Caco-2 (cell line): ENCODE measurements at regions not wholly inside any gene's neighbourhood (a gene's known extent, or its start where the extent isn't known, plus 50 kb on each side); places are given as distances from the start of the nearest gene placed in this dataset.

ENCODE experiments used
- BruUV-seq: library from RNA; stranded (reverse); fragments of 400-500 nt; replicated peaks from 2 replicates; lab custom pipeline; 2021; lab: Mats Ljungman, UMichigan
- CTCF ChIA-PET: fragments of 300-600 bp; sonication (Branson Sonifier 250); formaldehyde crosslinking; loops from one replicate; lab custom pipeline; 2022; ENCODE audit warnings: antibody characterized with exemption; lab: Charles Lee
- POLR2A ChIA-PET: fragments of 300-600 bp; sonication (Branson Sonifier 250); formaldehyde crosslinking; loops from one replicate; lab custom pipeline; 2022; ENCODE audit warnings: antibody characterized with exemption; lab: Charles Lee
- DNase-seq, 2 experiments: peaks; one replicate each; pipeline versions ENCODE4 v3.0.0 to v3.0.0-alpha.2; 2020 to 2022
- H3K27me3 ChIP-seq: replicated peaks from 2 replicates; pipeline ENCODE4 v1.6.0; 2011; ENCODE audit warnings: low read length; ENCODE audit not compliant: control insufficient read depth, insufficient read depth
- H3K36me3 ChIP-seq: 2 replicates; pipeline ENCODE4 v1.5.1; 2011; ENCODE audit warnings: low read length; ENCODE audit not compliant: control insufficient read depth, insufficient read depth
- H3K4me1 ChIP-seq: fragments of 250-450 bp; sonication (Bioruptor Pico); 2 replicates; pipeline ENCODE4 v1.5.1; 2020; ENCODE audit warnings: mild to moderate bottlenecking
- H3K4me3 ChIP-seq: 2 replicates; pipeline ENCODE4 v1.5.1; 2011; ENCODE audit warnings: low read depth, mild to moderate bottlenecking, control low read depth, low read length
- H3K9me3 ChIP-seq: fragments of 250-450 bp; sonication (Bioruptor Pico); 2 replicates; pipeline ENCODE4 v1.5.1; 2020; ENCODE audit warnings: mild to moderate bottlenecking, moderate library complexity
- H3K27ac Mint-ChIP-seq: one replicate; pipeline ENCODE4 v1.8.0; 2022; ENCODE audit warnings: mixed read lengths; ENCODE audit not compliant: unreplicated experiment
- H3K27me3 Mint-ChIP-seq: one replicate; pipeline ENCODE4 v1.8.0; 2022; ENCODE audit warnings: mixed read lengths; ENCODE audit not compliant: insufficient read depth, unreplicated experiment
- H3K36me3 Mint-ChIP-seq: one replicate; pipeline ENCODE4 v1.8.0; 2022; ENCODE audit warnings: mild to moderate bottlenecking, mixed read lengths; ENCODE audit not compliant: insufficient read depth, unreplicated experiment
- H3K4me1 Mint-ChIP-seq: one replicate; pipeline ENCODE4 v1.8.0; 2022; ENCODE audit warnings: low read depth, mixed read lengths; ENCODE audit not compliant: unreplicated experiment
- H3K4me3 Mint-ChIP-seq: one replicate; pipeline ENCODE4 v1.8.0; 2022; ENCODE audit warnings: mild to moderate bottlenecking, moderate library complexity, mixed read lengths; ENCODE audit not compliant: unreplicated experiment
- H3K9me3 Mint-ChIP-seq: one replicate; pipeline ENCODE4 v1.8.0; 2022; ENCODE audit warnings: mixed read lengths; ENCODE audit not compliant: unreplicated experiment
- intact Hi-C: fragments of 100-400 bp; cut with micrococcal nuclease; formaldehyde crosslinking; loops from one replicate; pipeline ENCODE4 v1.10.0; 2022; ENCODE audit not compliant: unreplicated experiment
- TF ChIP-seq, protein P1 (sequence below), 2 experiments: fragments of 200-600 bp in 1 of 2; IDR thresholded peaks; 1 replicate in 1 of 2; 2 replicates in 1 of 2; pipeline versions ENCODE4 v1.5.1 to v1.8.0; 2011 to 2022; ENCODE audit warnings: antibody characterized with exemption in 1 of 2, control low read depth in 1 of 2, inconsistent platforms in 1 of 2, low read depth in 1 of 2, low read length in 1 of 2, mild to moderate bottlenecking in 1 of 2, moderate library complexity in 1 of 2; ENCODE audit not compliant: insufficient read depth in 1 of 2, severe bottlenecking in 1 of 2, unreplicated experiment in 1 of 2

DNA sequence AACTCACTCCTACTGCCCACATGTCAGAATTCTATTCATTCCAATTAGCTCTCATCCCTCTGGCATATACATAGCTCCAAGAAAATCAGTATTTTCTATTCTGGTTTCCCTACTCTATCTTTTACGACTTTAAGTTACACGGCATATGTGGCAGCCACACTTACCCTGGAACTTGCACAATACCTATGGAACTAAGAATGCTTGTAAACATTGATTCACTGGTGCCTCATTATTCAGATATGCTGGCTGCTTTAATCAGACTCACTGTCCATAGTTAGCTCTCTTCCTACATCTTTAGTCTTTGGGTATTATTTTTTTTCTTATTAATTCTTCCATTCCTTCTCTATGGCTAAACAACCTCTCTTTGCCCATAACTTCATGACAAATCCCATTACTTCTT lies 1519.9 kb upstream of the ACVR2A start:
- no peaks in the 10 kb centered on the region for H3K4me1 Mint-ChIP-seq
- H3K4me3 Mint-ChIP-seq: no peak overlapping the region

DNA sequence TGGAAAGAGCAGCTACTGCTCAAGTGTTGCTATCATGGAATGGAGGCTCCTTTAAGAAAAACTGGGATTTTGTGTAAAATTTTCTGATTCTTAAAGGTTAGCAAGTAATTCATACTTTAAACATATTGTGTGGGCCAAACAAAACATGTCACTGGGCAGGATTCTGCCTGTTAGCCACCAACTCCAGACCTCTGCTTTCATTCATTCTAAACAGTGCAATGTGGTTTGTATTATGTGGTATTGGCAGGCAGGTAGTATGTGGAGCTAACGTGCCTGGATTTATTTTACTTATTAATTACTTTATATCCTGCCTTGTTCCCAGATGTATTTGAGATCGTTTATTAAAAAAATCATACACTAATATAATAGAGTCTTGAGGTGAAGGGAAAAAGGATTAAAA lies 1521.3 kb upstream of the ACVR2A start:
- Mint-ChIP-seq H3K27ac (no peak overlapping the region), H3K27me3 (peaks cover 5% of the 10 kb centered on the region), H3K4me1 (no peaks in the 10 kb centered on the region), H3K4me3 (no peak overlapping the region), H3K36me3 (no peaks in the 10 kb centered on the region), H3K9me3 (no peaks in the 10 kb centered on the region)
- Histone ChIP-seq H3K9me3 (no peaks in the 10 kb centered on the region), H3K27me3 (no peaks in the 10 kb centered on the region), H3K36me3 (no peaks in the 10 kb centered on the region), H3K4me1 (no peaks in the 10 kb centered on the region), H3K4me3 (no peak overlapping the region)
- TF ChIP-seq, protein P1, sequence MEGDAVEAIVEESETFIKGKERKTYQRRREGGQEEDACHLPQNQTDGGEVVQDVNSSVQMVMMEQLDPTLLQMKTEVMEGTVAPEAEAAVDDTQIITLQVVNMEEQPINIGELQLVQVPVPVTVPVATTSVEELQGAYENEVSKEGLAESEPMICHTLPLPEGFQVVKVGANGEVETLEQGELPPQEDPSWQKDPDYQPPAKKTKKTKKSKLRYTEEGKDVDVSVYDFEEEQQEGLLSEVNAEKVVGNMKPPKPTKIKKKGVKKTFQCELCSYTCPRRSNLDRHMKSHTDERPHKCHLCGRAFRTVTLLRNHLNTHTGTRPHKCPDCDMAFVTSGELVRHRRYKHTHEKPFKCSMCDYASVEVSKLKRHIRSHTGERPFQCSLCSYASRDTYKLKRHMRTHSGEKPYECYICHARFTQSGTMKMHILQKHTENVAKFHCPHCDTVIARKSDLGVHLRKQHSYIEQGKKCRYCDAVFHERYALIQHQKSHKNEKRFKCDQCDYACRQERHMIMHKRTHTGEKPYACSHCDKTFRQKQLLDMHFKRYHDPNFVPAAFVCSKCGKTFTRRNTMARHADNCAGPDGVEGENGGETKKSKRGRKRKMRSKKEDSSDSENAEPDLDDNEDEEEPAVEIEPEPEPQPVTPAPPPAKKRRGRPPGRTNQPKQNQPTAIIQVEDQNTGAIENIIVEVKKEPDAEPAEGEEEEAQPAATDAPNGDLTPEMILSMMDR (IDR thresholded peaks at IDR 0.05; ENCODE audit: insufficient read depth in 1 of 2, low read depth in 1 of 2, low read length in 1 of 2, severe bottlenecking in 1 of 2, unreplicated experiment in 1 of 2): no peak
- DNase-seq: no peak
- BruUV-seq: no TSS peak
- ChIA-PET POLR2A (no interaction called here), CTCF (no interaction called here)
- intact Hi-C loops: loop anchor here (10.0 kb wide), 1 partner anchor 181 kb away; no protein-coding TSS in a partner anchor

More for the DNA sequence above, 1519.9 kb upstream of the ACVR2A start:
- Mint-ChIP-seq H3K27ac (no peak overlapping the region), H3K27me3 (peaks cover 5% of the 10 kb centered on the region), H3K36me3 (no peaks in the 10 kb centered on the region), H3K9me3 (no peaks in the 10 kb centered on the region)
- no peaks in the 10 kb centered on the region for H3K27me3 ChIP-seq
- CTCF ChIA-PET: no interaction called here
- H3K4me3 ChIP-seq: no peak overlapping the region
- POLR2A ChIA-PET: no interaction called here
- BruUV-seq: no TSS peak
- intact Hi-C loops: loop anchor here (10.0 kb wide), 1 partner anchor 180 kb away; no protein-coding TSS in a partner anchor
- TF ChIP-seq, protein P1 (IDR thresholded peaks at IDR 0.05; ENCODE audit: insufficient read depth in 1 of 2, low read depth in 1 of 2, low read length in 1 of 2, severe bottlenecking in 1 of 2, unreplicated experiment in 1 of 2): no peak
- no peaks in the 10 kb centered on the region for H3K4me1 ChIP-seq
- H3K9me3 ChIP-seq: no peaks in the 10 kb centered on the region
- H3K36me3 ChIP-seq: no peaks in the 10 kb centered on the region
- no peak for DNase-seq

DNA sequence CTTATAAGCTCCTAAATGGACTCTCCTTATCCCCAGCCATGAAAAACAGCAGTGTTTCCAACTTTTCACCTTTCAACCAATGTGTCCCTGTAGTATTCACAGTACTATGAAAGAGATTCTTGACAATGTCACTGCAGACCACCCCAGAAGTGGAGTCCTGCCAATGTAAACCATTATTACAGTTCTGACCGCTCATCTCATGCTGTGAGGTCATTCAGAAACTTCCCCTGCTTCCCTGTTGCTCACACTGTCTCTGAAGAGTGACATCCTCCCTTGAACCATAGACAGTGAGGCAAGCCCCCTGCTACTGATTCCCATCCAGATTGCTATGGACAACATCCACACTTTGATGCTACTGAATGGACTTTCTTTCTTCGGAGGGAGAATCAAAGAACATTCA lies 1523.7 kb upstream of the ACVR2A start:
- H3K27ac Mint-ChIP-seq: no peak overlapping the region
- TF ChIP-seq, protein P1 (IDR thresholded peaks at IDR 0.05; ENCODE audit: insufficient read depth in 1 of 2, low read depth in 1 of 2, low read length in 1 of 2, severe bottlenecking in 1 of 2, unreplicated experiment in 1 of 2): no peak
- H3K27me3 Mint-ChIP-seq: peaks cover 5% of the 10 kb centered on the region
- no peaks in the 10 kb centered on the region for H3K36me3 Mint-ChIP-seq
- H3K36me3 ChIP-seq: no peaks in the 10 kb centered on the region
- no peak overlapping the region for H3K4me3 Mint-ChIP-seq
- CTCF ChIA-PET: interaction anchor here (0.6 kb wide), 1 partner anchor 763 kb away, joined by 5 read pairs; no protein-coding TSS in a partner anchor
- POLR2A ChIA-PET: no interaction called here
- no peaks in the 10 kb centered on the region for H3K27me3 ChIP-seq
- DNase-seq: no peak
- no peak overlapping the region for H3K4me3 ChIP-seq
- no TSS peak for BruUV-seq
- no peaks in the 10 kb centered on the region for H3K4me1 Mint-ChIP-seq
- no peaks in the 10 kb centered on the region for H3K9me3 ChIP-seq
- intact Hi-C loops: loop anchor here (10.0 kb wide), 1 partner anchor 184 kb away; no protein-coding TSS in a partner anchor
- H3K4me1 ChIP-seq: no peaks in the 10 kb centered on the region
- no peaks in the 10 kb centered on the region for H3K9me3 Mint-ChIP-seq
